ENCODE measurements at regions not wholly inside any gene's neighbourhood (a gene's known extent, or its start where the extent isn't known, plus 50 kb on each side); places are given as distances from the start of the nearest gene placed in this dataset.

GRCh38 chr5:143870362-143870761 is 58.4 kb downstream of the HMHB1 start:
- no peak for TF ChIP-seq CTCF (IDR thresholded peaks at IDR 0.05; ENCODE audit: low read length, missing control alignments)
- no peak for DNase-seq (ENCODE audit: low read depth)
- no peak overlapping the region for H3K4me3 ChIP-seq (replicated peaks; ENCODE audit: low read depth, low read length)

GRCh38 chr5:143870871-143871632 is 59.1 kb downstream of the HMHB1 start:
- DNase-seq (ENCODE audit: low read depth) = no peak
- H3K4me3 ChIP-seq (replicated peaks; ENCODE audit: low read depth, low read length) = no peak overlapping the region
- no peak for TF ChIP-seq CTCF (IDR thresholded peaks at IDR 0.05; ENCODE audit: low read length, missing control alignments)

GRCh38 chr5:143871672-143872071 is 59.7 kb downstream of the HMHB1 start:
- H3K4me3 ChIP-seq (replicated peaks; ENCODE audit: low read depth, low read length) = no peak overlapping the region
- DNase-seq (ENCODE audit: low read depth) = no peak
- TF ChIP-seq CTCF (IDR thresholded peaks at IDR 0.05; ENCODE audit: low read length, missing control alignments) = no peak

GRCh38 chr5:143874312-143874711 is 62.4 kb downstream of the HMHB1 start:
- no peak for DNase-seq (ENCODE audit: low read depth)
- H3K4me3 ChIP-seq (replicated peaks; ENCODE audit: low read depth, low read length) = no peak overlapping the region
- TF ChIP-seq CTCF (IDR thresholded peaks at IDR 0.05; ENCODE audit: low read length, missing control alignments) = no peak

- no peak for DNase-seq (ENCODE audit: low read depth)
- TF ChIP-seq CTCF (IDR thresholded peaks at IDR 0.05; ENCODE audit: low read length, missing control alignments) = no peak
- no peak overlapping the region for H3K4me3 ChIP-seq (replicated peaks; ENCODE audit: low read depth, low read length)
Measured at GRCh38 chr5:143877196-143877595, 65.2 kb downstream of the HMHB1 start.

GRCh38 chr5:143878430-143878829 is 66.5 kb downstream of the HMHB1 start:
- H3K4me3 ChIP-seq (replicated peaks; ENCODE audit: low read depth, low read length) = no peak overlapping the region
- no peak for TF ChIP-seq CTCF (IDR thresholded peaks at IDR 0.05; ENCODE audit: low read length, missing control alignments)
- no peak for DNase-seq (ENCODE audit: low read depth)

- DNase-seq (ENCODE audit: low read depth) = no peak
- no peak overlapping the region for H3K4me3 ChIP-seq (replicated peaks; ENCODE audit: low read depth, low read length)
- TF ChIP-seq CTCF (IDR thresholded peaks at IDR 0.05; ENCODE audit: low read length, missing control alignments) = no peak
Measured at GRCh38 chr5:143879646-143880045, 67.7 kb downstream of the HMHB1 start.

All from fibroblast of pulmonary artery (primary cell).